ENCODE measurements at regions not wholly inside any gene's neighbourhood (a gene's known extent, or its start where the extent isn't known, plus 50 kb on each side); places are given as distances from the start of the nearest gene placed in this dataset.

GRCh38 chr4:151967074-151967473 is 206.3 kb upstream of the GATB start:
- no peak for TF ChIP-seq CTCF (IDR thresholded peaks at IDR 0.05; ENCODE audit: borderline replicate concordance, insufficient read depth, low read depth, low read length)
- H3K4me3 ChIP-seq (ENCODE audit: low read depth, low read length): no peak overlapping the region

DNA sequence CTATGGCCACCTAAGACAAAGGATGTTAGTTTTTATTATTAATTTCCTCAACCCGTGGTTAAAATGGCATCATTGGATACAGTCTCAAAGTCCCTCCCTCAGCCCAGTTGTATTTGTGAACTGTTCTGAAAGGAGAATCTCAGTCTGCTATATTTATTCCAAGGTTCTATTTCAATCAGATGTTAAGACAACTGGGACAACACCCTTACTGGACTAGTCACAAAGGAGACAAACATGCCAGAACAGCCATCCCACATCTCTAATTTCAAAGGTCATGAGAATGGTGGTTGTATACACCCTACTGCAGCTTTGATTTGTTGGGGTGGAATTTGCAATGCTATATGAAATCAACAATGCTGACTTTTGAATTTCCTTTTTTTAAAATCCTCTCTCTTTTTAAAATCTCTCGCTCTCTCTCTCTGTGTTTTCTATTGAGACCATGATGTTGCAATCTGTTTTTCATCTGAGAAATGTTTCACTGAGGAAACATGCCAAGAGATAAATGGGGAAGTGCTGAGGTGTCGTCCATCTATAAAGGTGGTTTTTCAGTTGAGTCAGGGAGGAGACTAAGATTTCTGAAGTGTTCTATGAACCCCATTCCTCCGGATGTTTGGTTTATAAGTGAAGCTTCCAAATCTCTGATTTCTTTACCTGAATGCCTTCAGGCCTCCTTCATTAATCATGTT is 201.5 kb upstream of the GATB start:
- H3K4me3 ChIP-seq (ENCODE audit: low read depth, low read length): no peak overlapping the region
- TF ChIP-seq CTCF (IDR thresholded peaks at IDR 0.05; ENCODE audit: borderline replicate concordance, insufficient read depth, low read depth, low read length): no peak

GRCh38 chr4:151961456-151961855 is 200.6 kb upstream of the GATB start:
- no peak for TF ChIP-seq CTCF (IDR thresholded peaks at IDR 0.05; ENCODE audit: borderline replicate concordance, insufficient read depth, low read depth, low read length)
- H3K4me3 ChIP-seq (ENCODE audit: low read depth, low read length): no peak overlapping the region

DNA sequence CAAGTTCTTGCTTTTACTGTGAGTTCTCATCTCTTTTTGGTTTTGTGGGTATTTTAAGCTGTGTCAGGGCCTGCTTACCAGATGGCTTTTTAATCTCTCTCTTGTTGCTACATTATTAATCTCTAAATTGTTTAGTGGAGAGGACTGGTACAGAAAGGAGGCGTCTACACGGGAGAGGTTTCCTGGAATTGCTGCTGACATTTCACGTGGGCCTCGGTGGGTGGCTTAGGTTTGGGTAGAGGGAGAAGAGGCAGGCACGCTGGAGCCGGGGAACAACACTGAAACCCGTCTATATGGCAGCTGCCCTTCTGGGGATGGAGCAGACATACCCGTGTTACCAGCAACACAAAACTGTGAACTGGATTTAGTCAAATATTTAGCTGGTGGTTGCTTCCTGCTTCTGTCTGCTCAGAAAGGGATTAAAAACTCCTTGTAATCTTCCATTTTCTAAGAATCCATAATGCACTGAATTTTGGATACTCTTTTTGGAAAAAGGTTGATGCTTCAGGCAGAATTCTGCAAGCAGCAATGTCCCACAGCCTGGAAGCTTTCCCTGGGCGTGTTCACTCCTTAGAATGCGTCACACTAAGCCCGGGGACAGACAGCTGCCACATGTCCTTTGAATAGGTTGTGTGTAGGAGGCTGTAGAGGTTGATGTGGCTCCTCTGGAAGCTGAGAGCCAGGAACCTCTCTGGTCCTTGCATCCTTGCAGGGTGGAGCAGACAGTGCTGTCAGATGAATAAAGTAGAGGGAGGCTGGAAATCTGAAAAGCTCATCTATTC is 199.8 kb upstream of the GATB start:
- no peak overlapping the region for H3K4me3 ChIP-seq (ENCODE audit: low read depth, low read length)
- TF ChIP-seq CTCF (IDR thresholded peaks at IDR 0.05; ENCODE audit: borderline replicate concordance, insufficient read depth, low read depth, low read length): no peak

DNA sequence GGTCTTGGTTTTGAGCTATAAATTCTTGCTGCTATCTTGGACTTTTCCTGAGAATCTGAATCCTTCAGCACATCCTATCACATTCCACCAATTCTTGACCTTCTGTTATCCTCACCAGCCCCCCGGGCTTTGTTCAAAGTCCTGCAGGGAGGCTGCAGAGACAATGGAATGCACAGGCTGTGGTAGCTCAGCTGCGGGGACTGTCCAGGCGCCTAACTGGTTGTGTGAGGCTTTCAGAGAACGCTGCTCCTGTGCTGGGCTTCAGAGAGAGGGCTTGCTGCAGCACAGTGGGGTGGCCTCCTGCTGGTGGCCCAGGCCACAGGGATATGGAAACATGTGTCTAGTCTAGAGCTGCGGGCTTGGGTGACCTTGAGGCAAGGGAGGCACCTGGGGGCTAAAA is 196.3 kb upstream of the GATB start:
- no peak overlapping the region for H3K4me3 ChIP-seq (ENCODE audit: low read depth, low read length)
- TF ChIP-seq CTCF (IDR thresholded peaks at IDR 0.05; ENCODE audit: borderline replicate concordance, insufficient read depth, low read depth, low read length): no peak

GRCh38 chr4:151955721-151956380 is 195.0 kb upstream of the GATB start:
- no peak overlapping the region for H3K4me3 ChIP-seq (ENCODE audit: low read depth, low read length)
- TF ChIP-seq CTCF (IDR thresholded peaks at IDR 0.05; ENCODE audit: borderline replicate concordance, insufficient read depth, low read depth, low read length): no peak

All from GM12875 (cell line).